ENCODE measurements at regions not wholly inside any gene's neighbourhood (a gene's known extent, or its start where the extent isn't known, plus 50 kb on each side); places are given as distances from the start of the nearest gene placed in this dataset.

DNA sequence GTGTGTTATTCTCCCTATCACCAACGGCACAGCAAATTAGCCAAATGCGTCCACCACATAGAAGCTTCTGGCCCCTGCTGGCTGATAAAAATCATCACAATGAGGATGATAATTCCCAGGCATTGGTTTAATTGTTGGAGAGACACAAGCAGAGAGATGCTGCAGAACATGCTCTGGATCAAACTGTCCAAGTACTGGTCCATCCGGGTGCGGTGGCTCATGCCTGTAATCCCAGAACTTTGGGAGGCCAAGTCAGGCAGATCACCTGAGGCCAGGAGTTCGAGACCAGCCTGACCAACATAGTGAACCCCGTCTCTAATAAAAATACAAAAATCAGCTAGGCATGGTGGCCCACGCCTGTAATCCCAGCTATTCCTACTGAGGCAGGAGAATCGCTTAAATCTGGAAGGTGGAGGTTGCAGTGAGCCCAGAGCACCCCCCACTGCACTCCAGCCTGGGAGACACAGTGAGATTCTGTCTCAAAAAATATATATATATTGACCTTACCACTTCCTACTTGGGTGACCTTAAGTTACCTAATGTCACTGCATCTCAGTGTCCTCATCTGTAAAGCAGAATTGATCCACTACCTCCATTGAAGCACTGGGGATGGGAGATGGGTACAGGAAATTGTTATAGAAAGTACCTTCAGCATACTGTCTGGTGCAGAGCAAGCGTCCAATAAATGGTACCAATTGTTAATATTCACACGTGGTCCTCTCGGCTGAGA lies 83.7 kb upstream of the EGLN3 start:
- DNase-seq, result no peak

DNA sequence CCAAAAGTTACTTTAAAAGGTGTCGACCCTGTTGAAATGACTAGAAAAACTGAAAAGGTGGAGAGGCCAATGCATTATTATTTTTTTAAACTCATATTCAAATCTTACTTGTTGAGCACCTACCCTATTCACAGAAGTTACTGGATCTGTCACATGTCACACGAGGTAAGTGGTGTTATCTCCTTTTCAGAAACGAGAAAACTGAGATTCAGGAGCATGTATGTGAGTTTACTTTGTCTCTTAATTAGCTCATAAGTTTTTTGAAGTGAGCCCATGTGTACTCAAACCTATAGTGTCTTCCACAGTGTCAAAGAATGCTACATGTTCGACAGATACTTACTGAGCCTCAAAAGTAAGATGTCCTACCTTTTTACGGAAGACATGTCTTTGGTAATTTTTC lies 81.8 kb upstream of the EGLN3 start:
- DNase-seq, result no peak

DNA sequence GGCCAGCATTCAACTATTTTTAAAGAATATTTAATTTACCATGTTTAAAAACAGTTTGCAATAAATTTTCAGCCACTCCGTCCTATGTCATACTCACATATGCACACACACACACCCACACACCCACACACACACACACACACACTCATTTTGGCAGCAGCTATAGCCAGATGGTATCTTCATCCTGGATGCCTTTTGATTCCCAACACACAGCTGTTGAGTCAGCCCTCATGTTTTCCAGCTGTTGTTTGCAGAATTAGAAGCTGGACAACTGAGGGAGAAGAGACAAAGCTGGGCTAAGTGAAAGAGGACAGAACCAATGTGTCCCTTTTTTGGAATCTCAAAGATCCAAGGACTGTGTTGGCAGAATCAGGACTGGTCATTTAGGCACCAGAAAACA lies 80.0 kb upstream of the EGLN3 start:
- no peak for DNase-seq

DNA sequence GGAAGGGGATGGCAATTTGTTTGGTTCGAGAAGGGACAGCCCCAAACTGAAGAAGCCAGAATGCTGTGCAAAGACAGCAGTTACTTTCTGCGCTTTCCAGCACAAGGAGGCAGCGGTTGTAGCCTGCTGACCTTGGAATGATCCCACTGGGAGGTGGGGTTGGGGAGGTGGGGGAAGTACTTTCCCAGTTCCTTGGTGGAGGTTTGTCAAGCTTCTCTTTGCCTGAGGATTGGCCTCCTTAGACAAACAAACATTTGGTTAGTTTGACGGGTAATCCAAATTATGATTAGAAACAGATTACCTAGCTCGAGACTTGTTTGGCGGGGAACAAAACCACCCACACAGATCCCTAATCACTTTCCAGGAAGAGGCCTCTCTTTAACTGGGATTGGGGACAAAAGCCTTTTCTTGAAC lies 79.1 kb upstream of the EGLN3 start:
- DNase-seq, result no peak

DNA sequence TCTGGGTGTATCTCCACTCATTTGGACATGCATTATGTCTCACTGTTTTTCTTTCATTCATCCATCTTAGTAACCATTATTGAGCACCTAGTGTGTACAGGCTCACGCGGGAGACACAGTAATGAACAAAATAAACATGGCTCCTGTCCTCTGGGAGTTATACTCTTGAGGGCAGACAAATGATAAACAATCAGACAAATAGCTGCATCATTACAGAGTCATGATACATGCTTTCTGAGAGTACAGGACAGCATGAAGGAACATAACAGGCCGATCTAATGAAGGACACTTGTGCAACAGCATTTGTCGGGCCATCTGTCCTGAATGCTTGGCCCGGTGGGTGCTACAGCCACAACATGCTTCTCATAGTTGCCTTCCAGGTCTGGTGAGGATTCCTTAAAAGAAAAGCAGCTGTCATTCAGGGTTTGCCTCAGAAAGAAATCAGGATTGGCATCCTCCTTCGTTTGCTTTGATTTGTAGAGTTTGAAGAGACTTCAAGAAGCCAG lies 77.2 kb upstream of the EGLN3 start:
- no peak for DNase-seq

DNA sequence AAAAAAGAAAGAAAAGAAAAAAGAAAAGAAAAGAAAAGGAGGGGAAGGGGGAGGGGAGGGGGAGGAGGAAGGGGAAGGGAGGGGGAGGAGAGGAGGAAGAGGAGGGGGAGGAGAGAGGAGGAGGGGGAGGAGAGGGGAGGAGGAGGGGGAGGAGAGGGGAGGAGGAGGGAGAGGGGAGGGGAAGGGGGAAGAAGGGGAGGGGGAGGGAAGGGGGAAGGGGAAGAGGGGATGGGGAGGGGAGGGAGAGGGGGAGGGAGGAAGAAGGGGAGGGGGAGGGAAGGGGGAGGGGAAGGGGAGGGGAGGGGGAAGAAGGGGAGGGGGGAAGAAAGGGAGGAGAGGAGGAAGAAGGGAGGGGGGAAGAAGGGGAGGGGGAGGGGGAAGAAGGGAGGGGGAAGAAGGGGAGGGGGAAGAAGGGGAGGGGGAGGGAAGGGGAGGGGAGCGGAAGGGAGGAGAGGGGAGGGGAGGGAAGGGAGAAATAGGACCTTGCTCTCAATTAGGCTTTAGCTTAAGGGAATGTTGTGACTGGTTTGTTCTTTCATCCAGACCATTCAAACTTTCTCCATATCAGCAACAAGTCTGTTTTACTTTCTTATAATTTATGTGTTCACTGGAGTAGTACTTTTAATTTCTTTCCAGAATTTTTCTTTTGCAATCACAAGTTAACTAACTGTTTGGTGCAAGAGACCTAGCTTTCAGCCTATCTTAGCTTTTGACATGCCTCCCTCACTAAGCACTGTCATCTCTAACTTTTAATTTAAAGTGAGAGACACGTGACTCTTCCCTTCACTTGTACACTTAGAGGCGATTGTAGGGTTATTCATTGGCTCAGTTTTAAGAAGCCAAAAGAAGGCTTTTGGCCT lies 76.5 kb upstream of the EGLN3 start:
- DNase-seq, result no peak

DNA sequence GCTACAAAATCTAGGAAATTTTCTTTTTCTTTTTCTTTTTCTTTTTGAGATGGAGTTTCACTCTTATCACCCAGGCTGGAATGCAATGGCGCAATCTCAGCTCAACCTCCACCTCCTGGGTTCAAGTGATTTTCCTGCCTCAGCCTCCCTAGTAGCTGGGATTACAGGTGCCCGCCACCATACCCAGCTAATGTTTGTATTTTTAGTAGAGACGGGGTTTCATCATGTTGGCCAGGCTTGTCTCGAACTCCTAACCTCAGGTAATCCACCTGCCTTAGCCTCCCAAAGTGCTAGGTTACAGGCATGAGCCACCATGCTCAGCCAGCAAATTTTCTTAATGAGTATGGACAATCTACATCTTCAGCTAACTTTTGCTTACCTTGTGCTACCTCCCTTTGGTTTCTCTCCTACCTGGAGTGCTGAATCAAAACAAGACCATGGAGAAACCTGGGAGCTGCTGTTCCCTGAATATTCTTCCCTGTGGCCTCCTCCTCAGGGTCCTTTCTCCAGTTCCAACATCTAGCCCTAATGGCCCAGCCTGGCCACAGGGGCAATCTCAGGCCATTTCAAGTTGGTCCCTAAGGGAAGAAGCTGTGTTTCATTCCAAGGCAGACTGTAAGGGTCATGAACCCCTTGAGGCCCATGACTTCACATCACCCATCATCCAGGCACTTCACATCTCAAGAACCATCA lies 74.6 kb upstream of the EGLN3 start:
- no peak for DNase-seq

DNA sequence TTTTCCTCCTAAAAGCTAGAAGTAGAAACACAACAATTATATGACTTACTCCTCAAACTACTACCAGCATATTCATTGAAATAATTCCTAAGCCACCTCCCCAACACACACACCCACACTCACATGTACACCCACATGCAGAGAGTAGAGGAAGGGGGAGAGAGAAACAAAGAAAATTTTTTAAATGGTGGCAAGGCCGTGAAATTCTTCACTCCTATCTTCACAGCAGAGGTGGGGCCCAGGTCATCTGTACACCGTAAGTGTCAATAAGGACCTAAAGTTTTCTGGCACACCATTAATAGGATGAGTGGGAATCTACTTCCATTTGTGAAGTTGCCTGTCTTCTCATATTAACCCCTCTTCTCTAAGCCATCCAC lies 73.9 kb upstream of the EGLN3 start:
- DNase-seq, result no peak

DNA sequence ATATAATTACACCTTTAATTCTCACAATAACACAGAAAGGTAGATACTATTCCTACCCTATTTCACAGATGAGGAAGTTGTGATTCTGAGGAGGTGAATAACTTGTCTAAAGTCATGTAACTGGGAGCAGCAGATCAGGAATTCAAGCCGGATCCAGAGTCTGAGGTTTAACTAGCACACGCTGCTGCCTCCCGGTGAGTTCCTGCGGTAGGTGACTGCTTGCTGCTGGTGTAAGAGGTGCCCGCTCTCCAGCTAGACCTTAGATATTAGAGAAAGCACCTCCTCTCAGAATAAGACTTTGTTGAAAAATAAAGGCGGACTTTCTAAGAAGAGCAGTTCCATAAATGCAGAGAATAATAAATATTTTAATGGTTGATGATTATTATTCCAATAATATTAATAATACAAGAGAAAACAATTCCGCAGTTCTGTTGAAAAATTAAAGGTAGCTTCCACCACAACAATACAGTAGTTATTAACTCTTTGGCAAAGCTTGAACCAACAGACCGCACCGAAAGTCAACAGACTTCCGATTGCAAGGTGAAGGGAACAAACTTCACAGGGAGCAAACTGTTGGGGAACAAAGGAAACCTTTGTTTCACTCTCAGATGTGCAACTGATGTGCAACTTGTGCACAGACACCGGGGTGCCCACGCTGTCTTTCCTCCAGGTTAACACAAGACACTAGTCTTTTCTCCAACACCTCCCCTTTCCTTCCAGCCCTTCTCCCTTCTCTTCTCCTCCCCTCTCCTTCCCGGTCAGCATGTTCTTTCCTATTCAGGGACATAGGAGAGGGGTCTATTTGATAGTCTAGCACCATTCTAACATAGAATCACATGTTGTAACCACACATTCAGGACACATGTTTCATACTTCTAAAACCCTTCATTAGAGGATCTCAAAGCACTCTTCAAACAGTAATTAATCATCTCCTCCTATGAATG lies 73.2 kb upstream of the EGLN3 start:
- DNase-seq, result no peak

DNA sequence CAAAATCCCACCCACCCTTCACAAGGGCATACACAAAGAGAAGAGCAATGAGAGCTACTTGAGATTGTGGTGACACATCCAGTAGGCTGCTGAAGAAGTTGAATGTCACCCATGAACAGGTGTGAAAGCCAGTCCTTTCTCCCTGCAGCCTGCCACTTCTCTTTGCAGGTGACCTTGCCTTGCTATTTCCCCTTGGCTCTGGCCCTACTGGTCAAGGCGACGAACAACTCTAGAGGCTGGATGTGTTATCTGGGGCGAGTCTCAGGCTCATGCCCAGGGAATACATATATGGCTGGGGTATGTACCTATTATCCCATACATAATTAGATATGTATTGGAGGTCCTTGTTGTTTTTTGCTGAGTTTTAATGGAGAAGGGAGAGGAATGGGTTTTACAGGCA lies 70.2 kb upstream of the EGLN3 start:
- no peak for DNase-seq

DNA sequence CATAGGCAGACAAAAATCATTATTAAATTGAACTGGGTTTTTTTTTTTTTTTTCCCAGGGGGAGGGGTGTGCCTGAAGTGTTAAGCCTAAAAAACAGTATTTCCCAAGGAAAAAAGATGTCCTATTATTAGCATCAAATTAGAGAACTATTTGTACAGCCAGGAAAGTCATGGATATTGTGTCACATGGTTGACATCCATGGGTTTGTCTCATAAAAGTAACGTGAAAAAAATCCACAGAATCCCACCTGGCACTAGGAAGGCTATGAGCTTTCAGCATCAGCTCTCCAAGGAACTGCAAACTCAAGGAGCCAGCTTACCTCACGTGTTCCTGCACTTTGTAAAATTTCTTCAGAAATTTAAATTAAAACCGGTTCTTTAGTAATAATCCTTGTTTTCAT lies 69.1 kb upstream of the EGLN3 start:
- DNase-seq, result no peak

DNA sequence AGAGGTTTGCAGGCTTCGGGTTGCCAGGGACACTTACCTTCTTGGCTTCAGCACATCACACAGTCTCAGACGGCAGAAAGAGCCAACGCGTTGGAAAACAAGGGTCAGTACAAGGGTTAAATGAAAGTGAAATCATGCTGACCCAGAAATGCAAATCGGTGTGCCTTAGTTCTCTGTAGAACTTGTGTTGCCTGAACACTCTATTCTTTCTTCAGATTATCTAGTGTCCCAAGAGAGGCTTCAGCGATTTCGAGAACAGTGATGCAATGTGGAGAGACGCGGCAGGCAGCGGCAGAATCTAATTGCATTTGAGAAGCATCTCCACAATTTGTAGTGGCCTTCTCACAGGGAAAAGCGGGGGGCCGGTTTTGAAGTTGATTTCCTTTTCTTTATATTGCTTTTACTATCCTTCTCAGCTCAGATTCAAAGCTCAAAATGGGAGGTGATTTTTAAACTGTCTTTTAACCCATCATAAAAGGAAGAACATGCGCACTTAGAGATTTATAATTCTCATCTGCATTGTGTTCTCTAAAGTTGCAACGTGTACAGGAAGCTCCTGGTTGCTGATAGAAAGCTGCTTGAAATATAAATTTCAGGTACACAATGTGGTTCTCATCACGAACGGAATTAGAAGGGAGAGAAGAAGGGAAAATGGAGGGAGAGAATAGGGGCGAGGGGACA lies 67.8 kb upstream of the EGLN3 start:
- no peak for DNase-seq

DNA sequence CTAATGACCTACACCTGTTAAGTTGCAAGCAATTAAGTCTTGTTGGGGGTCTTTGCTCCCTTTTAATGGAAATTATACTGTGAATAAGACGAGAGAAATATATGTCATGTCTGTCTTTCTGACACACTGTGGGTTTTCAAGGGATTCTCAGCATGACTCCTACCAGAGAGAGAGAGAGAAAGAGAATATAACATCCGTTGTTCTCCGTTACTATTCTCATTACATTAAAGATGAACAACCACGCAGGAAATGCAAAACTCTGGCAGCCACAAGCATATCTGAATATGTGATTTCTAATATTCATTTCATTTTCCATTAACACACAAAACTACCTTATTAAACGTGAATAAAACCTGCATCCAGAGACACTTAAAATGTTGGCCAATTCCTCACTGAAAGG lies 67.3 kb upstream of the EGLN3 start:
- no peak for DNase-seq

DNA sequence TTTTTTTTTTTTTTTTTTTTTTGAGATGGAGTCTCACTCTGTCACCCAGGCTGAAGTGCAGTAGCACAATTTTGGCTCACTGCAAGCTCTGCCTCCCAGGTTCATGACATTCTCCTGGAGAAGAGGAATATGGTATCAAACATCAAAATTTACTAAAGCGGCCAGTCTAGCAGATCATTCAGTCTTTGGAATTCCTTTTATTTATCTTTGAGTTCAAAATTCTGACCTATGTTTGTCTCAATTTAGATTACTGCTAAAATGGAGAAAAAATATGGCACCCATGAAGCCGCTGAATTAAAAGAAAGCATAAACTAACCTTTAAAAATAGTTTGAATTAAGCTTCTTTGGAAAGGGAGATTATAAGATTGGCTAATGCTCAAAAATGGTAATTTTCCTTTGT lies 64.5 kb upstream of the EGLN3 start:
- DNase-seq, result no peak

DNA sequence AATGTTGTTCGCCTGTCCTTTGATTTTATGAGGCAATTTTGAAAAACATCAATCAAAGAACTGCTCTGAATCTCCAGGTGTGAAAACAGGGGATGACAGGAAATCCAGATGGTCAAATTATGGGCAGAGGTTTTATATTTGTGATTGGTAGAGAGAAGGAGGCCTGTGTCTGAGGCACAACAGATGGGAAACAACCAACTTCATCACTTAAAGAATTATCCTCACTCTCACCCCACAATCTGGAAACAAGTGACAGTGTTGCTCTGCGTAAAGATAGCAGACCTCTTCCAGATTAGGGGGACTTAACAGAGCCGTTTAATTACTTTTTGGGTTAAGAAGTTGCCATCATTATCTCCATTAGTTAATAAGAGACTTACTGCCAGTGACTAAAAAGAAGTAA lies 64.1 kb upstream of the EGLN3 start:
- DNase-seq, result no peak

DNA sequence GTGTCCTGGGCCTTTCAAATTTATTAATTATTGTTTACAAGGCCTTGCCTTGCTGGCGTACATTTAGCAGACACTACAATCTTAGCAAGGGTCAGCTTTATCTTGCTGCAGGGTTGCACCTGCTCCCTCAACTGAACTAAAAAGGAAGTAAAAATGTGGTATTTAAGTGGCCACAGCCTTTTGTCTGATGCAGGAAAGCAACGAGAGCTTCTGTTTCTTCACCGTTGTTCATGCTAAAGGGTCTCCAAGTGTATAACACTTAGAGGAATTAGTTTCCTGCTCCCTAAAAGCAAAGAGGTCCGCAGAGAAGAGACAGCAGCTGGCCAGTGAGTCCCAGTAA lies 62.8 kb upstream of the EGLN3 start:
- no peak for DNase-seq

DNA sequence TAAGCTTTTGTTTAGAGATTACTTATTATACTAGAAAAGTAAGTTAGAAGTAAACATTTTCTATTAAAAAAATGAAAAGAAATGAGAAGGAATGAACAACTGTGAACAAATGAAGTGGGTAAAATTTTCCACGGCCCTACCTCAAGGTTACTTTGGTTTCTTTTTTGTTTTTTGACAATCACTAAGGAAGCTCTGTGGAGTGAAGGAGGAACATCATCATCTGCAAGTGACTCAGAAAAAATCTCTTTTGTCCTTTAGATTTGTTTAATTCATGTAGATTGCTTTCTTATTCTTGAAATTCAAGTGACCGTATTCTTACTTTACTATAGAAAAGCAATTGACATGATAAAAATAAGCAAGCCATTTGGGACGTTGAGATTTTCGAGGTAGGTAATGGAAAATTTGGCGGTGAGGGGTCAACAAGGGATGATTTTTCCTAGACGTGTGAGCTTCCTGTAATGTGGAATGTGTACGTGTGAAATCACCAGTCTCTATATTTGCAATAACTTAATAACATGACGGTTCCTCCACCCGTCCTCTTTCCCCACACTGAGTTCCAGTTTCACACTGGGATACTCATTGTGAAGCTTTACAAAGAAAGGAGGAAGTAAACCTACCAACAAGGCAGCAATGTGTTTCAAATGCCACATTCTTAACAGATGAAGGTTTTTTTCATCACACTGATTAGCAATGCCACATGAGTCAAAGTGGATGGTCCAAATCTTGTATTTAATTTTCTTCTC lies 62.3 kb upstream of the EGLN3 start:
- DNase-seq, result no peak

DNA sequence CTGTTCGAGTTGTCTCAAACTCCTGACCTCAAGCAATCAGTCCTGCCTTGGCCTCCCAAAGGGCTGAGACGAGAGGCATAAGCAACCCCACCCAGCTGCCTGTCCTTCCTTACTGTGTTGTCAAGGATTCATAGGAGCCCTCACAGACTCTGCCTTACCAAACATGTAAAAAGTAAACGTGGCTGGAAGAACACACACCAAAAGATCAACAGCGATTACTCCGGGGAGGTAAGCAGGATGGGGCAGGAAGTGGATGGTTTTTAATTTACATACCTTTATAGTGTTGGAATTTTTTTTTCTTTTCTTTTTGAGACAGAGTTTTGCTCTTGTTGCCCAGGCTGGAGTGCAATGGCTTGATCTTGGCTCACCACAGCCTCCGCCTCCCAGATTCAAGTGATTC lies 61.5 kb upstream of the EGLN3 start:
- no peak for DNase-seq

DNA sequence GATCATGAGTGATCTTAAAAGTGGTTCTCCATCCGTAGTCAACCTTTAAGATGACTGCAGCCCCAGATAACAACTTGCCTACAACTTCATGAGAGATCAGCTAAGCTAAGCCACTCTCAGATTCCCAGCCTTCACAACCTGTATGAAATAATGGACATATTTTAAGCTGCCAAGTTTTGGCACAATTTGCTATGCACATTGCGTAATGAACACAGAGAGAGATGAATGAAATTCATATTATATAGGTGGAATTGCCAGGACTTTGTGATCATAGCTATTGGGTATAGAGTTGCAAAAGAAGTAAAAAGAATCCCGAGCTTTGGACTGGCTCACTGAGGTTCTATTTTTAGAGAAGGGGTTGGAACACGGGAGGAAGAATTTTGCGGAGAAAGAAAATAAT lies 59.1 kb upstream of the EGLN3 start:
- no peak for DNase-seq

DNA sequence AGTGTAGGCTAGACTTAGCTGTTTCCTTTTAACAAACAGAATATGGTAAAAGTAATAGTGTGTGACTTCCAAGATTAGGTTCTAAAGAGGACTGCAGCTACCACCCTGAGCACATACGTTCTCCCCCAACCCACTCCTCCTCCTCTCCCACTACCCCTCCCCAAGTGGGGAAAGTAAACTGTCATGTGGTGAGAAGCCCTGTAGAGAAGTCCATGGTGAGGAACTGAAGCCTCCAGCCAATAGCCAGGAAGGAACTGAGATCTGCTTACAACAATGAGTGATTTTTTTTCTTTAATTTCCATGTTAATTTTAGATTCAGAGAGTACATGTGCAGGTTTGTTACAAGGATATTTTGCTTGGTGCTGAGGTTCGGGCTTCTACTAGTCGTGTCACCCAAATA lies 57.0 kb upstream of the EGLN3 start:
- no peak for DNase-seq

DNA sequence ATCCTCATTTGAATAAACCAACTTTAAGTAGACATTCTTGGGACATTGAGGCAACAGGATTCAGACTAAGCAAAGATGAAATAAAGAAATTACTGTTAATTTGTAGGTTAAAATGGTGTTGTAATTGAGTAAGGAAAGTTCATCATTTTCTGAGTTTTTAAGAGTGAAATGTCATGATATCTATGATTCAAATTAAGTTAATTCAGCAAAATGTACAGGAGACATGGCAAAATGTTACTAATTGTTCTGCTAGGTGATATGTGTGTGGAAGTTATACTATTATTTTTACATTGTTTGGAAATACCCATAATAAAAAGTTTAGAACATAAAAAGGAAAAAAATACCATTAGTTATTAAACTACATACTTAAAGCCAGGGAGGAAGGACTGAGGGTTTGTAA lies 55.0 kb upstream of the EGLN3 start:
- DNase-seq, result no peak

Measured in NCI-H1105 treated with DMSO at 0.1 percent for 48 hours (cell line).